ENCODE measurements at regions not wholly inside any gene's neighbourhood (a gene's known extent, or its start where the extent isn't known, plus 50 kb on each side); places are given as distances from the start of the nearest gene placed in this dataset.

DNA sequence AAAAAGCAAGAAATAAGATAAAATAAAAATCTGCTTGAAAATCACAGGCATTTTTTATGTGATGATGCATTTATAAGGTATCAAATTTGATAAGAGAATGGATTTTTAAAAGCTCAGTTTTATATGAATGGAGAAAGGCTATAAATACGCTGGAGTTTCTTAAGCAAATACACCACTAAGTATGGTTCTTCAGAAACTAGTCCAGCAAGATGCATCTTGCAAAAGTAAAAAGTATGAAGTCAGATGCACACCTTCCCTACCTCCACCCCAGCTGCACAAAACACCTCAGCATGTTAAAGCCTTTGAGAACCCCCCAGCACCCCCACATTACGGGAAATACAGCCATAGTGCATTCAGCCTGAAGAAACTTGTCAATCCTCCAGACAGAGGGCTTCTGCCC lies 143.1 kb upstream of the PROX1 start:
- TF ChIP-seq, protein P1, sequence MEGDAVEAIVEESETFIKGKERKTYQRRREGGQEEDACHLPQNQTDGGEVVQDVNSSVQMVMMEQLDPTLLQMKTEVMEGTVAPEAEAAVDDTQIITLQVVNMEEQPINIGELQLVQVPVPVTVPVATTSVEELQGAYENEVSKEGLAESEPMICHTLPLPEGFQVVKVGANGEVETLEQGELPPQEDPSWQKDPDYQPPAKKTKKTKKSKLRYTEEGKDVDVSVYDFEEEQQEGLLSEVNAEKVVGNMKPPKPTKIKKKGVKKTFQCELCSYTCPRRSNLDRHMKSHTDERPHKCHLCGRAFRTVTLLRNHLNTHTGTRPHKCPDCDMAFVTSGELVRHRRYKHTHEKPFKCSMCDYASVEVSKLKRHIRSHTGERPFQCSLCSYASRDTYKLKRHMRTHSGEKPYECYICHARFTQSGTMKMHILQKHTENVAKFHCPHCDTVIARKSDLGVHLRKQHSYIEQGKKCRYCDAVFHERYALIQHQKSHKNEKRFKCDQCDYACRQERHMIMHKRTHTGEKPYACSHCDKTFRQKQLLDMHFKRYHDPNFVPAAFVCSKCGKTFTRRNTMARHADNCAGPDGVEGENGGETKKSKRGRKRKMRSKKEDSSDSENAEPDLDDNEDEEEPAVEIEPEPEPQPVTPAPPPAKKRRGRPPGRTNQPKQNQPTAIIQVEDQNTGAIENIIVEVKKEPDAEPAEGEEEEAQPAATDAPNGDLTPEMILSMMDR (IDR thresholded peaks at IDR 0.05) = no peak
- TF ChIP-seq EZH2 (IDR thresholded peaks at IDR 0.05) = no peak

All from neural progenitor cell (in vitro differentiated cells).